Activated CD8-positive, alpha-beta memory T cell treated with anti-CD3 and anti-CD28 coated beads for 4 hours (primary cell): ENCODE measurements at regions not wholly inside any gene's neighbourhood (a gene's known extent, or its start where the extent isn't known, plus 50 kb on each side); places are given as distances from the start of the nearest gene placed in this dataset.

Experiments used
- DNase-seq, 2 donors: peaks; one replicate each; pipeline ENCODE4 v3.0.0-alpha.2; 2020; ENCODE audit warnings: low read depth in 2 of 2

GRCh38 chr7:10266976-10267375, 706.7 kb upstream of the PHF14 start:
- DNase-seq = no peak

- no peak for DNase-seq
Measured at GRCh38 chr7:10268034-10268433, 705.6 kb upstream of the PHF14 start.

DNA sequence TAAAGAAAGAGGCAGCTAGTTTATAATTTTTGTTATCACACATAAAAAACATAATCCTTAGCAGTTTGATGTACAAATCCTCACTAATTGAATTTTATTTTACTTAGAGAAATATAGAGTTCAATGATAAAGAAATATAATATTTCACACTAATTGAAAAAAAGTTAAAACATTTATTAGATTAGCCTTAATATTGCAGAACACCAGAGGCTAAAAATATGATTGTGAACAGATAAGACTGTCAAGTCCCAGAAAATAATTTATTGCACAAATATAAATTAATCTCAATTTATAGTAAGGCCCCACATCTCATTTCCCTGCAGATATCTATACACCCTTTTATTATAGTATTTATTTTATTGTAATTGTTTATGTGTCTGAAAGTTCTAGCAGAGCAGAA, 690.8 kb upstream of the PHF14 start:
- DNase-seq = no peak

DNA sequence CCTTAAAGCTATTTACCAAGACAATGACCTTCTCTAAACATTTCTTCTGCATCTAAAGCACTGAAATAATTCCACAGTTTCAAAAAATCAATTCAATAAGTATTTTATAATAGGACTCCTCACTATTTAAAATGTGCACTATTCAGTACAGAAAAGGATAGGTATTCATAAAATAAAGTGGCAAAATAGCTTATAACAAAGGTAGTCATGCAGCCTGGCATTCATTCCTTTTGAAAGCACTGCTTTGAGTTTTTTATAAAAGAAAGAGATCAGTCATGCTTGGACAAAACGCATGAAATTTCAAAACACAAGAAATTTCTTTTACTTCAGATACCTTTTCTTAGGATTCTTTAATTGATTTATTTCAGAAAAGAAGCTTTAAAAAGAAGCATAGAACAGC, 689.7 kb upstream of the PHF14 start:
- DNase-seq = no peak

GRCh38 chr7:10299384-10299783, 674.3 kb upstream of the PHF14 start:
- no peak for DNase-seq

DNA sequence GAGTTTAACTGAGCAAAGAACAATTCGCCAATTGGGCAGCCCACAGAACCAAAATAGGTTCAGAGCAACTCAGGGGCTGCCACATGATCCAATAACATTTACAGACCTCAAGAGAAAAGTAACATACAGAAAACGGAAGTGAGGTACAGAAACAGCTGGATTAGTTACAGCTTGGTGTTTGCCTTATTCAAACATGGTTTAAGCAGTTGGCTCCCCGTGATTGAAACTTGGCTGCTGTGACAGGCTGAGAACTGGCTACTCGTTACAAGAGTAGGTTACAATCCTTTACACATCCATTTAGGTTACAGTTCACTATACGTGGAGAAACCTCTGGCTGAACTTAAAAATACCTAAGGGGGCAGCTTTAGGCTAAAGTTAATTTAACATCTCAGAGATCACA, 673.1 kb upstream of the PHF14 start:
- no peak for DNase-seq

DNA sequence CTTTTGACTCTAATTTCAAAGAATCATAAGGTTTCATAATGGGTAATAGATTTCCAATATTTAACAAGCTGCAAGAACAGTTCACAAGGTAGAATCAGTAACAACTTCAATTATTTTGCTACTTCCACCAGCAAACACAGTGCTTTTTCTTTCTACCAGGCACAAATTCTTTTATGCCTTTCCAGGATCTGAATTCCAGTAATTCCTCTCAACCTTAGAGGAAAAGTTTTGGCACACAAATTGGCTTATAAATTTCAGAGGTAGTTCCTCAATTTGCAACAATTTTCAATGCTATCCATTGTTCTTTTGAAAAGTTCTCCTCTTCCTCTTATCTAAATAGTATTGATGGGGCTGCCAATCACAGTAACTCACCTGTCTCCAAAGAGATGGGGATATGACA, 665.4 kb upstream of the PHF14 start:
- DNase-seq = no peak

- no peak for DNase-seq
Measured at GRCh38 chr7:10312942-10313341, 660.7 kb upstream of the PHF14 start.

DNA sequence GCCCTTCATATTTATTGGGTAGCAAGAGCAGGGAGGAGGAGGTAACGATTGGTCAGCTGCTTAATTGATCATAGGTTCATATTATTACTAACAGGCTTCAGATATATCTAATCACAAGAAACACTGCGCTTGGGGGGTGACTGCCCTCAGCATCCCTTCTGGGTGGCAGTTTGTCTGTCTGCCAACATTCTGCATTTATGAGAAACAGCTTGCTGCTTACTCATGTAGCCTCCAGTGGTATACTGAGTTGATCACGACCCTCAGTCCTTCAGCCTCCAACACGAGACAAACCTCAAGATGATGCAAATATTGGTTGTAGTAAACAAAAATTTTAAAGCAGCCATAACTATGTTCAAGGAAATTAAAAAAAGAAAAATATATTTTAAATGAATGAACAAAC, 657.8 kb upstream of the PHF14 start:
- no peak for DNase-seq

DNA sequence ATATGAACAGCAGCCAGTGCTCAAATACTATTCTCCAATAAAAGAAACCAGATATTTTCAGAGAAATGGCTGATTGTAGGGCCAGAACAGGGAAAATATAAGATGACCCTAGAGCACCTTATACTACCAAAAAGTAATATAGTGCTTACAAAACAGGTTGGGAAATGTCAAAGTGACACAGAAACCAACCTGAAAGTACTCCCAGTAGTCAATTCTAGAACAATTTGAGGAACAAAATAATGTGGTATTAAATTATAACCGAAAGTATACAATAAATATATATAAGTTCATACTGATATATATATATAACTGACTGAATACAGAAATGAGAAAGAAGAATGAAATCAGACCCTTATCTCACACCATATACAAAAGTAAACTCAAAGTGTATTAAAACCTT, 657.2 kb upstream of the PHF14 start:
- no peak for DNase-seq

GRCh38 chr7:10325395-10325794, 648.3 kb upstream of the PHF14 start:
- no peak for DNase-seq

DNA sequence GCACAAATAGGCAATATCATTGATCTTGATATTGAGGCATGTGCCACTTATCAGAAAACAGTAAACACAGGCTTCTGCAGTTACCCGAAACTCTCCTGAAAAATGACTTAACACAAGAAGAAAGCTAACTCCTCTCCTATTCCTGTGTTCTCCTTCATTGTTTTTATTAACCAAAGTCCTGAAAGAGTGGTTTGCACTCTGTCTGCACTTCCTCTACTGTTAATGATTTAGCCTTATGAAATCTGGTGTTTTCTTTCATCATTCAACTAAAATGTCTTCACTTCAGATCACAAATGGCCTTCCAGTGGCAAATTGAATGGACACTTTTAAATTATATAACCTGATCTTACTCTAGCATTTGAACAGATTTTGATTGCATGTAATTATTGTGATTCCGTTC, 630.6 kb upstream of the PHF14 start:
- no peak for DNase-seq

GRCh38 chr7:10346032-10346431, 627.6 kb upstream of the PHF14 start:
- no peak for DNase-seq

DNA sequence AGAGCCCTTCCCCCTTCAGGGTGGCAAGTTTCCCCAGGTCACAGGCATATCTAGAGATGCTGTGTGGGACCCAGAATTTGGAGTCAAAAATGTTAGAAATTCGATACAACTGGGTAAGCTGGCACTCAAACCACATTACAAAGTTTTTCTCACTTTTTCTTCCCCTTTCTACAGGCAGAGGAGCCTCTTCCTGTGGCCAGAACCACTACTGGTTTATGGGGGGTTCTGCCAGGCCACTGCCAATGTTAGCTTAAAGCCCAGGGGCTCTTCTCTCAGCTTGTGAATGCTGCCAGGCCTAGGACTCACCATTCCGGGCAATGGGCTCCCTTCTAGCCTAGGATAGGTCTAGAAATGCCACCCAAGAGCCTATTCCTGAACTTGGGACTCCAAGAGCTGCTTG, 617.9 kb upstream of the PHF14 start:
- DNase-seq = no peak

- no peak for DNase-seq
Measured at GRCh38 chr7:10360050-10360449, 613.6 kb upstream of the PHF14 start.

DNA sequence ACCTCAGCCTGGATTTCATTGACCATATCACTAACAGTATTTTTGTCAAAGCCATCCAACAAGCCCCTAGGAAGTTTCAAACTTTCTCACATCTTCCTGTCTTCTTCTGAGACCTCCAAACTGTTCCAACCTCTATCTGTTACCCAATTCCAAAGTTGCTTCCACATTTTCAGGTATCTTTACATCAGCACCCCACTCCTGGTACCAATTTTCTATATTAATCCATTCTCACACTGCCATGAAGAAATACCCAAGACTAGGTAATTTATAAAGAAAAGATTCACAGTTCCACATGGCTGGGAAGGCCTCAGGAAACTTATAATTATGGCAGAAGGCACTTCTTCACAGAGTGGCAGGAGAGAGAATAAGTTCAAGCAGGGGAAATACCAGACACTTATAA, 571.9 kb upstream of the PHF14 start:
- no peak for DNase-seq

- DNase-seq = no peak
Measured at GRCh38 chr7:10412422-10413019, 561.2 kb upstream of the PHF14 start.

DNA sequence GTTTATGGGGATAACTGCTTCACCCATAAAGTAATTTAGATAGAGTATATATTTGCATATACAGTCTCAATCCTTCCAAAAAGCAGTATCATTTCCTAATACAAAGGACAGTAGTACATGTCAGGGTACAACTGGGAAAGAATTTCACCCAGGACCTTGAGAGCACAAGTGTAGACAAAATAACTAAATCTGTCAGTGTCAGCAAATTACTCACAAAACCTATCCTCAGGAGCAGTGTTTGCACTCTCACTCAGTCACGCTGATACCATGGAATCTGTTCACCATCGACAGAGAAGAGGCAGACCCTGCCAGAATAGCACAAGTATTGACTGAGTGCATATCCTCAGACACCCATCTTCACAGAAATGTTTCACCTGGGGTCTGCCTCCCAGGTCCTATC, 554.7 kb upstream of the PHF14 start:
- DNase-seq = no peak

- no peak for DNase-seq
Measured at GRCh38 chr7:10429031-10429430, 544.6 kb upstream of the PHF14 start.

DNA sequence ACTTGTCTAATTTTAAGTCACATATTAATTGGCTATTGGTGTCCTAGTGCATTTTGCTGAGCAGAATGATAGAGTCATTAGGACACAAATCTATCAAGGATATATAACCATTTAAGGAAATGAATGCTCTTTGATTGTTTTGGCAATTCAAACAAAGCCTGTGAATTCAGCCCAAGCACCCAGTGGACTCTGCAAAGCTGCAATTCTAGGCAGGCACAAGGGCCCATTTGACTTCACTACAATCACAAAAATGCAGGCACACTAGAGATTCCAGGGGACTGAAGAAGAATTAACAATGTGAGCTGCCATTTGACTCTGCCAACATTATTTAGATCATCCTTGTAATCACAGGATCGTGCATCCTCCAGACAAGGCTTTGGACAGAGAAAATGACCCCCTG, 544.2 kb upstream of the PHF14 start:
- no peak for DNase-seq

- DNase-seq = no peak
Measured at GRCh38 chr7:10436302-10436701, 537.4 kb upstream of the PHF14 start.

- no peak for DNase-seq
Measured at GRCh38 chr7:10439027-10439426, 534.6 kb upstream of the PHF14 start.

DNA sequence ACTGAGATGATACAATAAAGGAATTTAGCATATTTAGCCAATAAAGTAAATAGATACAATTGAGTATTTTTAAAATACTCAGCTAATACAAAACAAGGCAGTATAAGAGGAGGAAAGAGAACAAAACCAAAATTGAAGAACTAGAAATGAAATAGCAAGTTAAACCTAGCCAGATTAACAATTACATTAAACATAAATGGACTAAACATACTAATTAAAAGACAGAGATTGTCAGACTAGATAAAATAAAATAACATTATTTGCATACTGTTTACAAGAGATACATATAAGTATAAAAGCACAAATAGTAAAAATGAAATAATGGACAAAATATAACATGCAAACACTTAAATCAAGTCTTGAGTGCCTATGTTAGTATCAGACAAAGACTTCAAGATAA, 517.7 kb upstream of the PHF14 start:
- no peak for DNase-seq

DNA sequence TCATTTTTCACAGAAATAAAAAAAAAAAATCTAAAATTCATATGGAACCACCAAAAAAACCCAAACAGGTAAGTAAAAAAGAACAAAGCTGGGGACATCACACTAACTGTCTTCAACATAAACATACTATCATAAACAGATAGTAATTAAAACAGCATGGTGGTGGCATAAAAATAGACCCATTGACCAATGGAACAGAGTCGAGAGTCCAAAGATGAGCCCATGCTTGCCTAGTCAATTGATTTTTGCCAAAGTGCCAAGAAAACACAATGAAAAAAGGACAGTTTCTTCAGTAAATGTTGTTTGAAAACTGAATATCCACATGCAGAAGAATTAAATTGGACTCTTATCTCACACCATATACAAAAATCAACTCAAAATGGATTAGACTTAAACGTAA, 513.2 kb upstream of the PHF14 start:
- no peak for DNase-seq

- DNase-seq = no peak
Measured at GRCh38 chr7:10463701-10464100, 510.0 kb upstream of the PHF14 start.
